CD8-positive, alpha-beta memory T cell (primary cell): ENCODE measurements at regions not wholly inside any gene's neighbourhood (a gene's known extent, or its start where the extent isn't known, plus 50 kb on each side); places are given as distances from the start of the nearest gene placed in this dataset.

Experiments used
- CTCF ChIA-PET: fragments of 350-600 bp; sonication (Branson Sonifier 250); formaldehyde crosslinking; loops from one replicate; lab custom pipeline; 2021; ENCODE audit warnings: antibody characterized with exemption; lab: Charles Lee
- POLR2A ChIA-PET: fragments of 350-600 bp; sonication (Branson Sonifier 250); formaldehyde crosslinking; loops from one replicate; lab custom pipeline; 2021; ENCODE audit warnings: antibody characterized with exemption; lab: Charles Lee
- DNase-seq, 5 donors: peaks; one replicate each; pipeline versions ENCODE4 v3.0.0 to v3.0.0-alpha.2; 2020 to 2022; ENCODE audit warnings: mixed read lengths in 1 of 5
- H3K27ac ChIP-seq: one replicate; pipeline ENCODE4 v1.7.0; 2013; ENCODE audit warnings: low read depth, mild to moderate bottlenecking, low read length, moderate library complexity
- H3K27me3 ChIP-seq: 2 replicates; pipeline ENCODE4 v1.7.0; 2013; ENCODE audit warnings: low read length, mild to moderate bottlenecking; ENCODE audit not compliant: insufficient read depth, poor library complexity, severe bottlenecking
- H3K36me3 ChIP-seq: 2 replicates; pipeline ENCODE4 v1.7.0; 2013; ENCODE audit warnings: mild to moderate bottlenecking, low read length, moderate library complexity; ENCODE audit not compliant: insufficient read depth
- H3K4me1 ChIP-seq: 2 replicates; pipeline ENCODE4 v1.7.0; 2013; ENCODE audit warnings: mild to moderate bottlenecking, low read length, moderate library complexity; ENCODE audit not compliant: insufficient read depth
- H3K4me3 ChIP-seq: 2 replicates; pipeline ENCODE4 v1.7.0; 2013; ENCODE audit warnings: mild to moderate bottlenecking, low read length
- H3K9me3 ChIP-seq: 2 replicates; pipeline ENCODE4 v1.7.0; 2013; ENCODE audit warnings: mild to moderate bottlenecking, low read length
- H3K27ac Mint-ChIP-seq, 8 donors: one replicate each; pipeline ENCODE4 v1.8.0; 2020 to 2021; ENCODE audit warnings: mixed read lengths in 8 of 8, mild to moderate bottlenecking in 6 of 8, inconsistent platforms in 3 of 8, moderate library complexity in 3 of 8
- H3K27me3 Mint-ChIP-seq, 2 donors: one replicate each; pipeline ENCODE4 v1.8.0; 2020 to 2021; ENCODE audit warnings: mixed read lengths in 2 of 2, mild to moderate bottlenecking in 1 of 2, moderate library complexity in 1 of 2
- H3K36me3 Mint-ChIP-seq, 3 donors: one replicate each; pipeline ENCODE4 v1.8.0; 2020 to 2021; ENCODE audit warnings: mixed read lengths in 3 of 3, inconsistent platforms in 1 of 3, mild to moderate bottlenecking in 1 of 3
- H3K4me1 Mint-ChIP-seq, 3 donors: one replicate each; pipeline ENCODE4 v1.8.0; 2020 to 2021; ENCODE audit warnings: mixed read lengths in 3 of 3, inconsistent platforms in 1 of 3, mild to moderate bottlenecking in 1 of 3
- H3K4me3 Mint-ChIP-seq, 7 donors: one replicate each; pipeline ENCODE4 v1.8.0; 2020 to 2021; ENCODE audit warnings: mixed read lengths in 7 of 7, mild to moderate bottlenecking in 6 of 7, moderate library complexity in 4 of 7, inconsistent platforms in 2 of 7
- H3K9me3 Mint-ChIP-seq, 5 donors: one replicate each; pipeline ENCODE4 v1.8.0; 2020 to 2022; ENCODE audit warnings: mixed read lengths in 5 of 5, mild to moderate bottlenecking in 3 of 5, moderate library complexity in 2 of 5, inconsistent platforms in 1 of 5

GRCh38 chr10:108365541-108365940, 1201.0 kb upstream of the SORCS1 start:
- H3K9me3 ChIP-seq: no peaks in the 10 kb centered on the region
- no peak overlapping the region for H3K27ac ChIP-seq
- Mint-ChIP-seq H3K27me3 (no peaks in the 10 kb centered on the region), H3K9me3 (peaks cover 5 to 25% (median 7%) of the 10 kb centered on the region in 5 donors), H3K27ac (no peak overlapping the region), H3K36me3 (peaks cover 0 to 2% (median 0%) of the 10 kb centered on the region in 3 donors), H3K4me1 (no peaks in the 10 kb centered on the region), H3K4me3 (no peak overlapping the region)
- no peak for DNase-seq
- H3K36me3 ChIP-seq: no peaks in the 10 kb centered on the region
- no peaks in the 10 kb centered on the region for H3K27me3 ChIP-seq
- H3K4me3 ChIP-seq: no peak overlapping the region
- H3K4me1 ChIP-seq: no peaks in the 10 kb centered on the region
- POLR2A ChIA-PET: no interaction called here
- CTCF ChIA-PET: no interaction called here

GRCh38 chr10:108363576-108363975, 1199.1 kb upstream of the SORCS1 start:
- Histone ChIP-seq H3K9me3 (no peaks in the 10 kb centered on the region), H3K4me1 (no peaks in the 10 kb centered on the region), H3K27ac (no peak overlapping the region), H3K4me3 (no peak overlapping the region), H3K27me3 (no peaks in the 10 kb centered on the region), H3K36me3 (no peaks in the 10 kb centered on the region)
- Mint-ChIP-seq H3K4me1 (no peaks in the 10 kb centered on the region), H3K27ac (no peak overlapping the region), H3K36me3 (peaks cover 0 to 2% (median 0%) of the 10 kb centered on the region in 3 donors), H3K9me3 (peaks cover 3 to 26% (median 6%) of the 10 kb centered on the region in 5 donors), H3K27me3 (peaks cover 0 to 2% of the 10 kb centered on the region in 2 donors), H3K4me3 (no peak overlapping the region)
- CTCF ChIA-PET: no interaction called here
- no peak for DNase-seq
- POLR2A ChIA-PET: no interaction called here

- Mint-ChIP-seq H3K4me1 (no peaks in the 10 kb centered on the region), H3K27ac (no peak overlapping the region), H3K27me3 (peaks cover 0 to 2% of the 10 kb centered on the region in 2 donors), H3K9me3 (peaks cover 1 to 30% (median 8%) of the 10 kb centered on the region in 5 donors), H3K4me3 (no peak overlapping the region), H3K36me3 (peaks cover 0 to 2% (median 0%) of the 10 kb centered on the region in 3 donors)
- POLR2A ChIA-PET: no interaction called here
- no peaks in the 10 kb centered on the region for H3K4me1 ChIP-seq
- H3K27ac ChIP-seq: no peak overlapping the region
- no peaks in the 10 kb centered on the region for H3K36me3 ChIP-seq
- no peak for DNase-seq
- no peak overlapping the region for H3K4me3 ChIP-seq
- no peaks in the 10 kb centered on the region for H3K9me3 ChIP-seq
- CTCF ChIA-PET: no interaction called here
- no peaks in the 10 kb centered on the region for H3K27me3 ChIP-seq
These were observed 1198.5 kb upstream of the SORCS1 start for GRCh38 chr10:108362961-108363360.

GRCh38 chr10:108362296-108362695, 1197.8 kb upstream of the SORCS1 start:
- Mint-ChIP-seq H3K27me3 (peaks cover 0 to 2% of the 10 kb centered on the region in 2 donors), H3K4me1 (no peaks in the 10 kb centered on the region), H3K9me3 (peaks cover 0 to 32% (median 11%) of the 10 kb centered on the region in 5 donors), H3K4me3 (no peak overlapping the region), H3K36me3 (peaks cover 0 to 2% (median 0%) of the 10 kb centered on the region in 3 donors), H3K27ac (no peak overlapping the region)
- Histone ChIP-seq H3K36me3 (no peaks in the 10 kb centered on the region), H3K4me1 (no peaks in the 10 kb centered on the region), H3K9me3 (no peaks in the 10 kb centered on the region), H3K27ac (no peak overlapping the region), H3K4me3 (no peak overlapping the region), H3K27me3 (no peaks in the 10 kb centered on the region)
- POLR2A ChIA-PET: no interaction called here
- DNase-seq: no peak
- CTCF ChIA-PET: no interaction called here

- H3K4me1 Mint-ChIP-seq: no peaks in the 10 kb centered on the region
- H3K27ac Mint-ChIP-seq: no peak overlapping the region
- Histone ChIP-seq H3K27me3 (no peaks in the 10 kb centered on the region), H3K36me3 (no peaks in the 10 kb centered on the region), H3K4me1 (no peaks in the 10 kb centered on the region), H3K4me3 (no peak overlapping the region), H3K27ac (no peak overlapping the region), H3K9me3 (no peaks in the 10 kb centered on the region)
- peaks cover 0 to 2% (median 0%) of the 10 kb centered on the region in 3 donors for H3K36me3 Mint-ChIP-seq
- no peak for DNase-seq
- H3K9me3 Mint-ChIP-seq: peaks cover 0 to 42% (median 9%) of the 10 kb centered on the region in 5 donors
- H3K27me3 Mint-ChIP-seq: peaks cover 0 to 2% of the 10 kb centered on the region in 2 donors
- H3K4me3 Mint-ChIP-seq: no peak overlapping the region
- CTCF ChIA-PET: no interaction called here
- POLR2A ChIA-PET: no interaction called here
These were observed 1195.7 kb upstream of the SORCS1 start for GRCh38 chr10:108360187-108360586.

GRCh38 chr10:108358912-108359311, 1194.4 kb upstream of the SORCS1 start:
- Mint-ChIP-seq H3K27me3 (peaks cover 0 to 2% of the 10 kb centered on the region in 2 donors), H3K9me3 (peaks cover 0 to 42% (median 13%) of the 10 kb centered on the region in 5 donors), H3K27ac (no peak overlapping the region), H3K4me3 (no peak overlapping the region), H3K36me3 (peaks cover 0 to 2% (median 0%) of the 10 kb centered on the region in 3 donors), H3K4me1 (no peaks in the 10 kb centered on the region)
- no peak overlapping the region for H3K27ac ChIP-seq
- ChIA-PET POLR2A (no interaction called here), CTCF (no interaction called here)
- DNase-seq: no peak
- no peaks in the 10 kb centered on the region for H3K36me3 ChIP-seq
- H3K27me3 ChIP-seq: no peaks in the 10 kb centered on the region
- no peak overlapping the region for H3K4me3 ChIP-seq
- no peaks in the 10 kb centered on the region for H3K4me1 ChIP-seq
- no peaks in the 10 kb centered on the region for H3K9me3 ChIP-seq

GRCh38 chr10:108352771-108353170, 1188.3 kb upstream of the SORCS1 start:
- ChIA-PET POLR2A (no interaction called here), CTCF (no interaction called here)
- Histone ChIP-seq H3K27me3 (no peaks in the 10 kb centered on the region), H3K9me3 (no peaks in the 10 kb centered on the region), H3K4me1 (no peaks in the 10 kb centered on the region), H3K4me3 (no peak overlapping the region), H3K27ac (no peak overlapping the region), H3K36me3 (no peaks in the 10 kb centered on the region)
- Mint-ChIP-seq H3K4me3 (no peak overlapping the region), H3K36me3 (no peaks in the 10 kb centered on the region), H3K4me1 (no peaks in the 10 kb centered on the region), H3K27ac (no peak overlapping the region), H3K27me3 (no peaks in the 10 kb centered on the region), H3K9me3 (peaks cover under 1 to 34% (median 7%) of the 10 kb centered on the region in 5 donors)
- DNase-seq: no peak

- H3K4me3 Mint-ChIP-seq: no peak overlapping the region
- no peak for DNase-seq
- no peaks in the 10 kb centered on the region for H3K4me1 Mint-ChIP-seq
- peaks cover 5 to 22% (median 9%) of the 10 kb centered on the region in 5 donors for H3K9me3 Mint-ChIP-seq
- H3K9me3 ChIP-seq: no peaks in the 10 kb centered on the region
- ChIA-PET POLR2A (no interaction called here), CTCF (no interaction called here)
- no peaks in the 10 kb centered on the region for H3K36me3 Mint-ChIP-seq
- H3K27ac Mint-ChIP-seq: no peak overlapping the region
- H3K4me3 ChIP-seq: no peak overlapping the region
- no peaks in the 10 kb centered on the region for H3K36me3 ChIP-seq
- no peak overlapping the region for H3K27ac ChIP-seq
- no peaks in the 10 kb centered on the region for H3K27me3 Mint-ChIP-seq
- H3K4me1 ChIP-seq: no peaks in the 10 kb centered on the region
- no peaks in the 10 kb centered on the region for H3K27me3 ChIP-seq
These were observed 1183.7 kb upstream of the SORCS1 start for GRCh38 chr10:108348215-108348614.
